NCI-H2171 treated with DMSO at 0.1 percent for 48 hours (cell line): ENCODE measurements at regions not wholly inside any gene's neighbourhood (a gene's known extent, or its start where the extent isn't known, plus 50 kb on each side); places are given as distances from the start of the nearest gene placed in this dataset.

Experiments used
- DNase-seq: peaks from one replicate; lab custom pipeline; 2025; lab: John Stamatoyannopoulos, UW

GRCh38 chr16:86384263-86384649, 126.1 kb upstream of the FOXF1 start:
- DNase-seq = no peak

GRCh38 chr16:86384980-86385379, 125.3 kb upstream of the FOXF1 start:
- DNase-seq = no peak

- no peak for DNase-seq
These were observed 122.6 kb upstream of the FOXF1 start for GRCh38 chr16:86387468-86388440.

- DNase-seq = no peak
These were observed 121.4 kb upstream of the FOXF1 start for GRCh38 chr16:86388976-86389375.

- DNase-seq = no peak
These were observed 120.6 kb upstream of the FOXF1 start for GRCh38 chr16:86389566-86390328.

- no peak for DNase-seq
These were observed 120.0 kb upstream of the FOXF1 start for GRCh38 chr16:86390335-86390734.

GRCh38 chr16:86391486-86391885, 118.8 kb upstream of the FOXF1 start:
- no peak for DNase-seq

- no peak for DNase-seq
These were observed 118.3 kb upstream of the FOXF1 start for GRCh38 chr16:86391984-86392383.

- no peak for DNase-seq
These were observed 117.7 kb upstream of the FOXF1 start for GRCh38 chr16:86392436-86393152.

GRCh38 chr16:86393907-86394626, 116.3 kb upstream of the FOXF1 start:
- no peak for DNase-seq

GRCh38 chr16:86395477-86395876, 114.8 kb upstream of the FOXF1 start:
- DNase-seq = no peak

GRCh38 chr16:86396422-86396821, 113.9 kb upstream of the FOXF1 start:
- no peak for DNase-seq

GRCh38 chr16:86396901-86397311, 113.4 kb upstream of the FOXF1 start:
- DNase-seq = no peak

- DNase-seq = no peak
These were observed 112.1 kb upstream of the FOXF1 start for GRCh38 chr16:86398201-86398600.

- DNase-seq = no peak
These were observed 111.7 kb upstream of the FOXF1 start for GRCh38 chr16:86398622-86399021.

GRCh38 chr16:86401126-86401525, 109.2 kb upstream of the FOXF1 start:
- DNase-seq = no peak

- DNase-seq = no peak
These were observed 107.2 kb upstream of the FOXF1 start for GRCh38 chr16:86403085-86403484.

- DNase-seq = no peak
These were observed 106.7 kb upstream of the FOXF1 start for GRCh38 chr16:86403541-86404163.

GRCh38 chr16:86404678-86405077, 105.6 kb upstream of the FOXF1 start:
- DNase-seq = no peak

- DNase-seq = no peak
These were observed 105.0 kb upstream of the FOXF1 start for GRCh38 chr16:86405319-86405718.

- no peak for DNase-seq
These were observed 104.3 kb upstream of the FOXF1 start for GRCh38 chr16:86406056-86406455.
